ENCODE measurements at regions not wholly inside any gene's neighbourhood (a gene's known extent, or its start where the extent isn't known, plus 50 kb on each side); places are given as distances from the start of the nearest gene placed in this dataset.

DNA sequence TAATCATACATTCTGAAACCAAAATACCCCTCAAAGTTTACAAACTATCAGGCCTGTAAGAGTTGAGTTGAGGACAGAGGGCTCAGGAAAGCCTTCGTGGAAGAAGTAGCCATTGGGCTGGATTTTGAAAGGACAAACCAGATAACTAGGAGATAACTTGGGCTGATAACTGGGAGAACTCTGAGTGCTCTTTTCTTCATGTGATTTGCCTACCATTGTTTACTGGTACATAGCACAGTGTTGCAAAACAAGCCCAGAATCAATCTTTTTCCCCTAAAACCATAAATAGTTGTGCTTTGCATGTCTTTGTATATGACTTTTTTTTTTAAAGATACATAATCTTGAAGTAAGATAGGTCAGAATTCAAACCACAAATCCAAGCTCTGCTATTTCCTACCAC is 106.7 kb upstream of the ITGB1 start:
- no peak overlapping the region for H3K4me3 ChIP-seq (ENCODE audit: low read depth in 1 of 3, low read length in 3 of 3)
- no peak for TF ChIP-seq HNF4G (IDR thresholded peaks at IDR 0.05)
- TF ChIP-seq HNF4A (conservative IDR thresholded peaks at IDR 0.05): no peak
- TF ChIP-seq, protein P1, sequence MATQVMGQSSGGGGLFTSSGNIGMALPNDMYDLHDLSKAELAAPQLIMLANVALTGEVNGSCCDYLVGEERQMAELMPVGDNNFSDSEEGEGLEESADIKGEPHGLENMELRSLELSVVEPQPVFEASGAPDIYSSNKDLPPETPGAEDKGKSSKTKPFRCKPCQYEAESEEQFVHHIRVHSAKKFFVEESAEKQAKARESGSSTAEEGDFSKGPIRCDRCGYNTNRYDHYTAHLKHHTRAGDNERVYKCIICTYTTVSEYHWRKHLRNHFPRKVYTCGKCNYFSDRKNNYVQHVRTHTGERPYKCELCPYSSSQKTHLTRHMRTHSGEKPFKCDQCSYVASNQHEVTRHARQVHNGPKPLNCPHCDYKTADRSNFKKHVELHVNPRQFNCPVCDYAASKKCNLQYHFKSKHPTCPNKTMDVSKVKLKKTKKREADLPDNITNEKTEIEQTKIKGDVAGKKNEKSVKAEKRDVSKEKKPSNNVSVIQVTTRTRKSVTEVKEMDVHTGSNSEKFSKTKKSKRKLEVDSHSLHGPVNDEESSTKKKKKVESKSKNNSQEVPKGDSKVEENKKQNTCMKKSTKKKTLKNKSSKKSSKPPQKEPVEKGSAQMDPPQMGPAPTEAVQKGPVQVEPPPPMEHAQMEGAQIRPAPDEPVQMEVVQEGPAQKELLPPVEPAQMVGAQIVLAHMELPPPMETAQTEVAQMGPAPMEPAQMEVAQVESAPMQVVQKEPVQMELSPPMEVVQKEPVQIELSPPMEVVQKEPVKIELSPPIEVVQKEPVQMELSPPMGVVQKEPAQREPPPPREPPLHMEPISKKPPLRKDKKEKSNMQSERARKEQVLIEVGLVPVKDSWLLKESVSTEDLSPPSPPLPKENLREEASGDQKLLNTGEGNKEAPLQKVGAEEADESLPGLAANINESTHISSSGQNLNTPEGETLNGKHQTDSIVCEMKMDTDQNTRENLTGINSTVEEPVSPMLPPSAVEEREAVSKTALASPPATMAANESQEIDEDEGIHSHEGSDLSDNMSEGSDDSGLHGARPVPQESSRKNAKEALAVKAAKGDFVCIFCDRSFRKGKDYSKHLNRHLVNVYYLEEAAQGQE (IDR thresholded peaks at IDR 0.05): no peak
- no peak for TF ChIP-seq EGR1 (IDR thresholded peaks at IDR 0.05; ENCODE audit: low read depth in 2 of 2)
- no peak for TF ChIP-seq FOXA2 (IDR thresholded peaks at IDR 0.05)
- TF ChIP-seq NR2F2 (IDR thresholded peaks at IDR 0.05): no peak
- DNase-seq (ENCODE audit: low spot score): no peak
- H3K9ac ChIP-seq (ENCODE audit: low read depth in 1 of 2, low read length in 2 of 2): no peak overlapping the region
- no peak overlapping the region for H3K27ac ChIP-seq (ENCODE audit: low read depth in 1 of 2, low read length in 2 of 2)
- no peaks in the 10 kb centered on the region for H3K36me3 ChIP-seq (ENCODE audit: control insufficient read depth in 4 of 4, insufficient read depth in 3 of 4, low read depth in 1 of 4, low read length in 3 of 4)
- no peaks in the 10 kb centered on the region for H3K27me3 ChIP-seq (ENCODE audit: control insufficient read depth in 4 of 4, insufficient read depth in 4 of 4, low read length in 3 of 4)
- H3K4me1 ChIP-seq (ENCODE audit: control insufficient read depth in 4 of 4, insufficient read depth in 4 of 4, low read length in 3 of 4): no peaks in the 10 kb centered on the region
- 43% methylated on average over 1 of the region's 1 CpG for WGBS
- no peaks in the 10 kb centered on the region for H3K9me3 ChIP-seq (ENCODE audit: control insufficient read depth in 4 of 4, low read length in 3 of 4)

DNA sequence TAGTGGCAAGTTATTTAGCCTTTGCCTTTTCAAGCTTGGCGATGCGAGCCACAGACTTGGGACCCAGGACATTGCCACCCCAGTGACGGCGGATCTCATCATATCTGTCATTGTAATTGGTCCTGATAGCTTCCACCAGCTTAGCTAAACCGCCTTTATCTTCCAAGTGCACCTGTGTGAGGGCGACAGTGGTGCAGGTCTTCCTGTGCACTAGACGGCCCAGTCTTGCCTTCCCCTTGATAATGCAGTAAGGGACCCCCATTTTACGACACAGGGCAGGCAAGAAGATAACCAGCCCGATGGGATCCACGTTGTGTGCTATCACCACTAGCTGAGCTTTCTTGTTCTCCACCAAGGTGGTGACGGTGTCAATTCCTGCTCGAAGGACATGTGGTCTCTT is 99.6 kb upstream of the ITGB1 start:
- H3K4me1 ChIP-seq (ENCODE audit: control insufficient read depth in 4 of 4, insufficient read depth in 4 of 4, low read length in 3 of 4): no peaks in the 10 kb centered on the region
- 94% methylated on average over 12 of the region's 12 CpGs for WGBS
- H3K27me3 ChIP-seq (ENCODE audit: control insufficient read depth in 4 of 4, insufficient read depth in 4 of 4, low read length in 3 of 4): no peaks in the 10 kb centered on the region
- no peaks in the 10 kb centered on the region for H3K9me3 ChIP-seq (ENCODE audit: control insufficient read depth in 4 of 4, low read length in 3 of 4)
- H3K27ac ChIP-seq (ENCODE audit: low read depth in 1 of 2, low read length in 2 of 2): no peak overlapping the region
- no peak for TF ChIP-seq EGR1 (IDR thresholded peaks at IDR 0.05; ENCODE audit: low read depth in 2 of 2)
- DNase-seq (ENCODE audit: low spot score): no peak
- H3K36me3 ChIP-seq (ENCODE audit: control insufficient read depth in 4 of 4, insufficient read depth in 3 of 4, low read depth in 1 of 4, low read length in 3 of 4): no peaks in the 10 kb centered on the region
- no peak overlapping the region for H3K9ac ChIP-seq (ENCODE audit: low read depth in 1 of 2, low read length in 2 of 2)
- no peak overlapping the region for H3K4me3 ChIP-seq (ENCODE audit: low read depth in 1 of 3, low read length in 3 of 3)

GRCh38 chr10:33056828-33057596 is 99.0 kb upstream of the ITGB1 start:
- H3K27me3 ChIP-seq (ENCODE audit: control insufficient read depth in 4 of 4, insufficient read depth in 4 of 4, low read length in 3 of 4): no peaks in the 10 kb centered on the region
- H3K36me3 ChIP-seq (ENCODE audit: control insufficient read depth in 4 of 4, insufficient read depth in 3 of 4, low read depth in 1 of 4, low read length in 3 of 4): no peaks in the 10 kb centered on the region
- DNase-seq (ENCODE audit: low spot score): no peak
- TF ChIP-seq, protein P2, sequence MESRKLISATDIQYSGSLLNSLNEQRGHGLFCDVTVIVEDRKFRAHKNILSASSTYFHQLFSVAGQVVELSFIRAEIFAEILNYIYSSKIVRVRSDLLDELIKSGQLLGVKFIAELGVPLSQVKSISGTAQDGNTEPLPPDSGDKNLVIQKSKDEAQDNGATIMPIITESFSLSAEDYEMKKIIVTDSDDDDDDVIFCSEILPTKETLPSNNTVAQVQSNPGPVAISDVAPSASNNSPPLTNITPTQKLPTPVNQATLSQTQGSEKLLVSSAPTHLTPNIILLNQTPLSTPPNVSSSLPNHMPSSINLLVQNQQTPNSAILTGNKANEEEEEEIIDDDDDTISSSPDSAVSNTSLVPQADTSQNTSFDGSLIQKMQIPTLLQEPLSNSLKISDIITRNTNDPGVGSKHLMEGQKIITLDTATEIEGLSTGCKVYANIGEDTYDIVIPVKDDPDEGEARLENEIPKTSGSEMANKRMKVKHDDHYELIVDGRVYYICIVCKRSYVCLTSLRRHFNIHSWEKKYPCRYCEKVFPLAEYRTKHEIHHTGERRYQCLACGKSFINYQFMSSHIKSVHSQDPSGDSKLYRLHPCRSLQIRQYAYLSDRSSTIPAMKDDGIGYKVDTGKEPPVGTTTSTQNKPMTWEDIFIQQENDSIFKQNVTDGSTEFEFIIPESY (IDR thresholded peaks at IDR 0.05): no peak
- TF ChIP-seq FOXA1 (IDR thresholded peaks at IDR 0.05): no peak
- no peak for TF ChIP-seq SP1 (IDR thresholded peaks at IDR 0.05)
- no peak for TF ChIP-seq RXRA (IDR thresholded peaks at IDR 0.05)
- TF ChIP-seq RAD21 (IDR thresholded peaks at IDR 0.05): no peak
- TF ChIP-seq TAF1 (conservative IDR thresholded peaks at IDR 0.05): no peak
- no peak for TF ChIP-seq HNF4G (IDR thresholded peaks at IDR 0.05)
- TF ChIP-seq YY1 (IDR thresholded peaks at IDR 0.05): no peak
- no peak for TF ChIP-seq EGR1 (IDR thresholded peaks at IDR 0.05; ENCODE audit: low read depth in 2 of 2)
- TF ChIP-seq FOXA2 (IDR thresholded peaks at IDR 0.05): no peak
- TF ChIP-seq CTCF (IDR thresholded peaks at IDR 0.05; ENCODE audit: low read depth, low read length, missing input control): no peak
- TF ChIP-seq NR2F2 (IDR thresholded peaks at IDR 0.05): no peak
- no peak for TF ChIP-seq ATF3 (IDR thresholded peaks at IDR 0.05)
- TF ChIP-seq HNF4A (conservative IDR thresholded peaks at IDR 0.05): no peak
- no peak for TF ChIP-seq GABPA (IDR thresholded peaks at IDR 0.05 in 1 of 2, conservative IDR thresholded peaks at IDR 0.05 in 1 of 2)
- WGBS: 83% methylated on average over 4 of the region's 4 CpGs
- no peak overlapping the region for H3K27ac ChIP-seq (ENCODE audit: low read depth in 1 of 2, low read length in 2 of 2)
- H3K4me1 ChIP-seq (ENCODE audit: control insufficient read depth in 4 of 4, insufficient read depth in 4 of 4, low read length in 3 of 4): no peaks in the 10 kb centered on the region
- H3K9ac ChIP-seq (ENCODE audit: low read depth in 1 of 2, low read length in 2 of 2): no peak overlapping the region
- no peaks in the 10 kb centered on the region for H3K9me3 ChIP-seq (ENCODE audit: control insufficient read depth in 4 of 4, low read length in 3 of 4)
- no peak overlapping the region for H3K4me3 ChIP-seq (ENCODE audit: low read depth in 1 of 3, low read length in 3 of 3)

Data from liver (tissue), 8 donors.